Activated CD4-positive, alpha-beta T cell treated with anti-CD3 and anti-CD28 coated beads, Interleukin-2, amount 10 ng/mL, durations not matched to agents 7 days and 5 days (primary cell): ENCODE measurements at regions not wholly inside any gene's neighbourhood (a gene's known extent, or its start where the extent isn't known, plus 50 kb on each side); places are given as distances from the start of the nearest gene placed in this dataset.
"Not testable (repeated sequence)": the region's sequence is repeated elsewhere in the genome, so short reads cannot be mapped to it uniquely, and the experiment has no call there.

Source experiments
- CTCF ChIA-PET: fragments of 350-600 bp; sonication (Branson Sonifier 250); formaldehyde crosslinking; loops from one replicate; lab custom pipeline; 2021; ENCODE audit warnings: antibody characterized with exemption; lab: Charles Lee
- POLR2A ChIA-PET: fragments of 350-600 bp; sonication (Branson Sonifier 250); formaldehyde crosslinking; loops from one replicate; lab custom pipeline; 2021; ENCODE audit warnings: antibody characterized with exemption; lab: Charles Lee
- DNase-seq: peaks from one replicate; pipeline ENCODE4 v3.0.0-alpha.2; 2020
- H3K27ac Mint-ChIP-seq: one replicate; pipeline ENCODE4 v1.8.0; 2021; ENCODE audit warnings: mild to moderate bottlenecking, moderate library complexity, mixed read lengths
- H3K27me3 Mint-ChIP-seq: one replicate; pipeline ENCODE4 v1.8.0; 2021; ENCODE audit warnings: mixed read lengths
- H3K36me3 Mint-ChIP-seq: one replicate; pipeline ENCODE4 v1.8.0; 2021; ENCODE audit warnings: low read depth, mixed read lengths
- H3K4me1 Mint-ChIP-seq: one replicate; pipeline ENCODE4 v1.8.0; 2021; ENCODE audit warnings: mixed read lengths
- H3K4me3 Mint-ChIP-seq: one replicate; pipeline ENCODE4 v1.8.0; 2021; ENCODE audit warnings: mild to moderate bottlenecking, moderate library complexity, mixed read lengths
- H3K9me3 Mint-ChIP-seq: one replicate; pipeline ENCODE4 v1.8.0; 2021; ENCODE audit warnings: mixed read lengths

DNA sequence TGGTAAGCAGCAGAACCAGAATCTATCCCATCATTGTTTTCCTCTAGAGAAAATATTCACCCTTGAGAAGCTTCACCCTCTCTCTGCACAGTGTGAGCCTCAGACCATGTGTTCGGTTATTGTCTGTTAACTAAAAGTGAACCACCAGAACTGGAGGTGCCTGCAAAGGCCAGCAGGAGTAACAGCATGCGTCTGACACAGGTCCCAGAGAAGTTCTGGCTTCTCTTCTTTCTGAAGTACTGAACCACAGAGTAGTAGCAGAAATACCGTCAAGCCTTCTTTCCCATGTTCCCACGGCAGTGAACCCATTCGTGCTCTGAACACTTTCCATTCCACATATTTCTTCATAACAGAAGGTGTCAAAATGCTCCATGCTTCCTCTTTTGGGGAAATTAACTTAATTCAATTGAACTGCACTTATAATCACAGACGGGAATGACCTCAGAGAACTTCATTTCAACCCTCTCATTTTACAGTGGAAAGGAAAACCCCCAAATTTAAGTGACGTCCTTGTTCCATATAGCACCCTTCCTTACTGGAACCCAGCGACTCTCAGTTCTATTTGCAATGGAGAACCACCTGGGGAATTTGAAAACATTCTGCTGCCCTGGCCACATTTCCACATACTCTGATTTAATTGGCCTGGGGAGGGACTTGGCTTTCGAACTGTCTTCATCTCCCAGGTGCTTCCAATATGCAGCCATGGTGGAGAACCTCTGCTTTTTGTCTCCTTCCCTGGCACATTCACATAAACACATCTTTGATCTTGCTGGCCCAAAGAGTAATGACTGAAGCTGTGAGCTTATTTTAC lies 519.1 kb downstream of the RNF144A start:
- ChIA-PET POLR2A (interaction anchor here (1.1 kb wide), 1 partner anchor 14 kb away, joined by 3 read pairs; no protein-coding TSS in a partner anchor), CTCF (interaction anchor here (0.9 to 2.0 kb wide), 4 partner anchors 9 to 73 kb away, joined by 3 to 10 read pairs (median 4); no protein-coding TSS in a partner anchor)
- Mint-ChIP-seq H3K4me3 (no peak overlapping the region), H3K9me3 (peaks cover 47% of the 10 kb centered on the region), H3K27me3 (no peaks in the 10 kb centered on the region), H3K36me3 (peaks cover 42% of the 10 kb centered on the region), H3K4me1 (peaks cover 41% of the 10 kb centered on the region), H3K27ac (peak overlapping the region; percentile 88)
- DNase-seq: no peak

- Mint-ChIP-seq H3K27ac (peak overlapping the region; percentile 88), H3K36me3 (peaks cover 47% of the 10 kb centered on the region), H3K9me3 (peaks cover 53% of the 10 kb centered on the region)
Measured at GRCh38 chr2:7437141-7437540, 519.9 kb downstream of the RNF144A start.

DNA sequence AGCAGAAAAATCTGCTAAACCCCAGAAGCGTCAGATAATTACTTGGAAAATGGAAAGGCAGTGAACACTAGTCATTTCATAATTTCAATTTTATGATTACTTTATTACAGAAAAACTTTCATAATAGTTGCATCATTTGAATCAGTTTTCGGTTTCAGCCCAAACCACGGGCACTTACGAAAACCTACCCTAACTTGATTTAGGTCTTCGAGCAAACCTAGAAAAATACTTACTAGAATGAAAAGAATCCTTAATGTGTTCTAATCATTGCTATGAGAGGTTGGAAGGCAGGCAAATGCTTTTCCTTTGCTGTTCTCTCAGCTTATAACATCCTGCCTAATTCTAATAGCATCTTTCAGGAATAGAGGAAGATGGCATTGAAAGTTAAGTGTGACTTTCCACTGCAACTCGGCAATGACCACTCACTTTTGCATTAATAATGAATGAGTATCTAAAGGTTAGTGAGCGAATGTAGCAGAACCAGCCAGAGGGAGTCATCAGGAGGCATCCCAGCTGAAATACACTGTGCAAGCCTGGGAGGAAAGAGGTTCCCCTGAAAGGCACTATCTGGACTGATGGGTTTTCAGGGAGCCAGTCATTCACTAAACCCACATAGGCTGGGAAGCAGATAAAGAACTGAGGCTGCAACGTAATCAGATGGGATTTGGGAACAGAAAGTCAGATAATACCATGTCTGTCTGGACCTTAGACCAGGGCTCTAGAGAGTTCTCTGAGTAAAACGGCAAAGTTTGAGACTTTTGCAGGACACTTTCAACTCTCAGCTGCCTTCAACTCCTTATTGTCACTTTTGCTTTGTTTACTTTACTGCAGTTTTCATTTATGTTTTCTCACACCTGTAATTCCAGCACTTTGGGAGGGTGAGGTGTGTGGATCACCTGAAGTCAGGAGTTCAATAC lies 520.8 kb downstream of the RNF144A start:
- ChIA-PET CTCF (interaction anchor here (1.4 to 2.0 kb wide), 2 partner anchors 11 to 72 kb away, joined by 5 to 10 read pairs; no protein-coding TSS in a partner anchor), POLR2A (interaction anchor here (1.1 kb wide), 1 partner anchor 13 kb away, joined by 3 read pairs; no protein-coding TSS in a partner anchor)
- Mint-ChIP-seq H3K27ac (peak overlapping the region; percentile 88), H3K4me3 (no peak overlapping the region), H3K4me1 (peaks cover 42% of the 10 kb centered on the region), H3K36me3 (peaks cover 46% of the 10 kb centered on the region), H3K9me3 (peaks cover 50% of the 10 kb centered on the region), H3K27me3 (no peaks in the 10 kb centered on the region)
- no peak for DNase-seq

More at GRCh38 chr2:7437141-7437540, 519.9 kb downstream of the RNF144A start:
- ChIA-PET CTCF (interaction anchor here (0.9 to 2.0 kb wide), 4 partner anchors 10 to 73 kb away, joined by 3 to 10 read pairs (median 4); no protein-coding TSS in a partner anchor), POLR2A (interaction anchor here (1.1 kb wide), 1 partner anchor 14 kb away, joined by 3 read pairs; no protein-coding TSS in a partner anchor)
- Mint-ChIP-seq H3K4me3 (no peak overlapping the region), H3K27me3 (no peaks in the 10 kb centered on the region), H3K4me1 (peaks cover 41% of the 10 kb centered on the region)
- DNase-seq: no peak

DNA sequence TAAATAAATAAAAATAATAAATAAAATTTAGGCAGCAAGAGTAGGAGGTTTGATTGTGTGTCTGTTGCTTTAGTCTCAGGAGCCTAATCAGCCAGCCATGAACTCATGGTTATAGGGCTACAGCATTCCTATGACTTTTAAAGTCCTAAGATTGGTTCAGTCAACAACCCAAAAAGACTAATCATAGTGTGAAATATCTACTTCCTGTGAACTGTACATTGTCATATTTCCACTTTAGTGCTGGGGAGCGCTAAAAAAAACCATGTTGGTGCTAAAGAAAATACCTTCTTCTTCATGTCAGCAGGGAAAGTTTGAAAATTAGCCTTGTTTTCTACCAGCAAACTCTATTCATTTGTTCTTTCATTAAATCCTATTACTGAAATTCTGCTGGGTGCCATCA lies 521.6 kb downstream of the RNF144A start:
- H3K4me3 Mint-ChIP-seq: no peak overlapping the region

GRCh38 chr2:7440977-7441376 lies 523.8 kb downstream of the RNF144A start:
- CTCF ChIA-PET: interaction anchor here (1.1 to 1.2 kb wide), 2 partner anchors 13 to 227 kb away, joined by 3 read pairs; no protein-coding TSS in a partner anchor
- H3K4me3 Mint-ChIP-seq: no peak overlapping the region
- peaks cover 44% of the 10 kb centered on the region for H3K4me1 Mint-ChIP-seq
- POLR2A ChIA-PET: no interaction called here
- H3K36me3 Mint-ChIP-seq: peaks cover 33% of the 10 kb centered on the region
- H3K27ac Mint-ChIP-seq: no peak overlapping the region
- no peak for DNase-seq
- H3K27me3 Mint-ChIP-seq: no peaks in the 10 kb centered on the region
- peaks cover 32% of the 10 kb centered on the region for H3K9me3 Mint-ChIP-seq

More for the DNA sequence above, 521.6 kb downstream of the RNF144A start:
- ChIA-PET POLR2A (no interaction called here), CTCF (no interaction called here)
- Mint-ChIP-seq H3K27ac (peak overlapping the region; percentile 46), H3K4me1 (peaks cover 44% of the 10 kb centered on the region), H3K36me3 (peaks cover 43% of the 10 kb centered on the region), H3K27me3 (no peaks in the 10 kb centered on the region), H3K9me3 (peaks cover 44% of the 10 kb centered on the region)
- DNase-seq: no peak

- not testable (repeated sequence) for H3K4me3 Mint-ChIP-seq, DNase-seq, H3K27me3 Mint-ChIP-seq, H3K27ac Mint-ChIP-seq
- Mint-ChIP-seq H3K4me1 (peaks cover 35% of the 10 kb centered on the region), H3K9me3 (peaks cover 24% of the 10 kb centered on the region), H3K36me3 (peaks cover 27% of the 10 kb centered on the region)
- POLR2A ChIA-PET: interaction anchor here (0.5 kb wide), 1 partner anchor 289 kb away, joined by 3 read pairs; no protein-coding TSS in a partner anchor
- CTCF ChIA-PET: interaction anchor here (0.7 to 1.1 kb wide), 4 partner anchors 9 to 14 kb away, joined by 3 to 4 read pairs (median 3); no protein-coding TSS in a partner anchor
Measured at GRCh38 chr2:7441841-7442240, 524.6 kb downstream of the RNF144A start.

GRCh38 chr2:7444626-7445025 lies 527.4 kb downstream of the RNF144A start:
- ChIA-PET POLR2A (no interaction called here), CTCF (interaction anchor here (0.7 to 2.2 kb wide), 4 partner anchors 10 to 15 kb away, joined by 3 to 8 read pairs (median 5); no protein-coding TSS in a partner anchor)
- Mint-ChIP-seq H3K4me3 (no peak overlapping the region), H3K4me1 (peaks cover 26% of the 10 kb centered on the region), H3K36me3 (peaks cover 23% of the 10 kb centered on the region), H3K9me3 (peaks cover 21% of the 10 kb centered on the region), H3K27ac (no peak overlapping the region), H3K27me3 (no peaks in the 10 kb centered on the region)
- no peak for DNase-seq

DNA sequence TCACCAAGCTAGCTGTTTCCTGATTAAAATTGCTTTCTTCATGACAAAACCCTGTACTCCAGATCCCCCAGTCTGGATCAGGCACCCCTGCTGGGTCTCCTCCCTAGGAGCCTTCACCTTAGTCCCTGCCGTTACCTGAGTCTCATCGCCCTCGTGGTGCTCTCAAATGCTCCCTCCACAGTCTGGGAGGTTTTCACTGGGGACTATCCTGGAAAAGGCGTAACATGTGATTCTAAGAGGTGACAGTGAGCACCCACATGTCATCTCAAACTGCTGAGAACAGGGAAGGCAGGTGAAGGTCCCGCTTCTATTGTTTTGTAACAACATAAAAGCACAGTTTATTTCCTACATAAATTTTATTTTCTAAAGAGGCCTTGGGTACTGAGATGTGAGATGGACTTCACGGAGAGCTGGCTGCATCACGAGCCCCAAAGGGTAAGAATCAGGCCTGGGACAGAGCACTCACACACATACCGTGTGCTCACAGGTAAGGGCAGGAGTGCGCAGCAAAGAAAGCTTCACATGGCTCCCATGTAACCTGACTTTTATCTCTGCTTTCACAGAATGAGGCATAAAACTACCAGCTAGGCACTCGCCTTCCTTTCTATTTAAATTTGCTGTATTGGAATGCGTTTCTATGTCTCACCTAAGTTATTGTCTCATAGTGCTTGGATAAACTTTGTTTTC lies 531.5 kb downstream of the RNF144A start:
- H3K4me1 Mint-ChIP-seq: peaks cover 58% of the 10 kb centered on the region
- ChIA-PET CTCF (interaction anchor here (0.7 to 1.0 kb wide), 2 partner anchors 12 to 14 kb away, joined by 3 read pairs; no protein-coding TSS in a partner anchor), POLR2A (no interaction called here)
- no peak overlapping the region for H3K4me3 Mint-ChIP-seq
- no peak for DNase-seq
- no peaks in the 10 kb centered on the region for H3K27me3 Mint-ChIP-seq
- H3K36me3 Mint-ChIP-seq: peaks cover 8% of the 10 kb centered on the region
- H3K27ac Mint-ChIP-seq: peak overlapping the region; percentile 83
- H3K9me3 Mint-ChIP-seq: peaks cover 11% of the 10 kb centered on the region

DNA sequence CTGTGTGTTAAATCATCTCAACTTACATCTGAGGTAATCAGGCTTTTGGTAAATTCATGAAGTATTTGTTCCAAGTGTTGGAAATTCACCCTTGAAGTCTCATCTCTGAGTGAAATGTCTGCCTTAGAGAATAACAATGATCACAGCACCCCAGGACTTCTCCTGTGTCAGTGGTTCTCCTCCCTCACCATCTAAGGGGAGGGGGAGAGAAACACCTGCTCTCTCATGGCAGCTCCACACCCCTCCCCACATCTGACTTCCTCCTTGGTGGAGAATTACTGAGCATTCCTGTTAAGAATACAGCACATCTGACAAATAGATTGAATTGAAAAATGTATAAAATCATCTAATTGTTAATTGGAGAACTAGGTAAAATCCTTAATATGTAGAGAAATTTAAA lies 532.1 kb downstream of the RNF144A start:
- Mint-ChIP-seq H3K4me3 (no peak overlapping the region), H3K27me3 (no peaks in the 10 kb centered on the region), H3K9me3 (peaks cover 11% of the 10 kb centered on the region), H3K36me3 (peaks cover 5% of the 10 kb centered on the region), H3K27ac (peak overlapping the region; percentile 83), H3K4me1 (peaks cover 64% of the 10 kb centered on the region)
- no peak for DNase-seq
- ChIA-PET POLR2A (no interaction called here), CTCF (interaction anchor here (0.7 to 1.9 kb wide), 3 partner anchors 12 to 21 kb away, joined by 3 to 5 read pairs (median 3); no protein-coding TSS in a partner anchor)

DNA sequence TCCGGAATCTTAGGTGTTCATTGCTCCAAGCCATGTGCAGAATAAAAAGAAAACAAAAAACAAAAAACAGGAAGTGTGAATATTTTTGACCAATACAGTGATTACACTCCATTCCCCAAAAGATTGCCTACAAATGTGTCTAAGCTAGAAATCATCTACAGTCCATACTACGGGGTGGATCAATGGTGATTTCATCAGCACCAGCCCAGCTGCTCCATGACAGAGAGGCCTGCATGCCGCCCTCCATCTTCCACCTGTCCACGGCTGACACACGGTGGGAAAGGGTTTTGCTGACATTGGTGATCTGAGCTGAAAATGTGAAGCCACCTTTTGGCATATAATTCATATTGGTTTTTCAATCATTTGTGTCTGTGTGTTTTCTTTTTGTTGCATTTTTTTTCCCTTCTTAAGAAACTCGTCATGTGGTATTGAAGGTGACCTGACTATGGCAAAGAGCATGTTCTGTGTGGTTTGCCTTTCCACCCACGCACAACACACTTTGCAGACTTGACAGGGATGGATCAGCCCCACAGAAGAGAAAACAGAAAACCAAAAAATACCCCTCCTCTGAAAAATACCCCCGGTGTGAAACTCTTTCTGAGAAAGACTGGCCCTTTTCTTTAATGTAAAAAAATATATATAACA lies 533.1 kb downstream of the RNF144A start:
- peak overlapping the region; percentile 20 for H3K4me3 Mint-ChIP-seq
- H3K27ac Mint-ChIP-seq: peak overlapping the region; percentile 94
- POLR2A ChIA-PET: interaction anchor here (0.5 to 1.1 kb wide), 3 partner anchors 13 to 623 kb away, joined by 3 read pairs; no protein-coding TSS in a partner anchor
- peak; percentile 45 for DNase-seq
- H3K4me1 Mint-ChIP-seq: peaks cover 69% of the 10 kb centered on the region
- no peaks in the 10 kb centered on the region for H3K27me3 Mint-ChIP-seq
- CTCF ChIA-PET: interaction anchor here (1.0 to 1.9 kb wide), 4 partner anchors 8 to 222 kb away, joined by 3 to 5 read pairs (median 4); no protein-coding TSS in a partner anchor
- peaks cover 5% of the 10 kb centered on the region for H3K36me3 Mint-ChIP-seq
- H3K9me3 Mint-ChIP-seq: peaks cover 11% of the 10 kb centered on the region

- Mint-ChIP-seq H3K9me3 (peaks cover 11% of the 10 kb centered on the region), H3K27ac (peak overlapping the region; percentile 94), H3K36me3 (peaks cover 5% of the 10 kb centered on the region), H3K4me1 (peaks cover 67% of the 10 kb centered on the region), H3K27me3 (no peaks in the 10 kb centered on the region), H3K4me3 (no peak overlapping the region)
- CTCF ChIA-PET: interaction anchor here (1.0 to 1.9 kb wide), 6 partner anchors 9 to 407 kb away, joined by 3 to 5 read pairs (median 3); no protein-coding TSS in a partner anchor
- DNase-seq: no peak
- POLR2A ChIA-PET: interaction anchor here (1.0 to 1.1 kb wide), 2 partner anchors 14 to 117 kb away, joined by 3 read pairs; no protein-coding TSS in a partner anchor
Measured at GRCh38 chr2:7450833-7451190, 533.6 kb downstream of the RNF144A start.
